ENCODE measurements at regions not wholly inside any gene's neighbourhood (a gene's known extent, or its start where the extent isn't known, plus 50 kb on each side); places are given as distances from the start of the nearest gene placed in this dataset.

- TF ChIP-seq TAF1 (IDR thresholded peaks at IDR 0.05; ENCODE audit: borderline replicate concordance, insufficient read depth, low read length) (no peak), POLR2AphosphoS5 (IDR thresholded peaks at IDR 0.05; ENCODE audit: low read depth, low read length) (no peak)
Observed at GRCh38 chr3:177914224-177914623, 622.0 kb upstream of the KCNMB2 start.
